GM19372 (cell line): ENCODE measurements at regions not wholly inside any gene's neighbourhood (a gene's known extent, or its start where the extent isn't known, plus 50 kb on each side); places are given as distances from the start of the nearest gene placed in this dataset.
"Not testable (repeated sequence)": the region's sequence is repeated elsewhere in the genome, so short reads cannot be mapped to it uniquely, and the experiment has no call there.

Source experiments
- ATAC-seq: cut with Tn5 transposase; IDR thresholded peaks from one replicate; pipeline ENCODE4 v1.9.1; 2021; ENCODE audit warnings: mild to moderate bottlenecking, low read depth, moderate library complexity; ENCODE audit not compliant: unreplicated experiment

DNA sequence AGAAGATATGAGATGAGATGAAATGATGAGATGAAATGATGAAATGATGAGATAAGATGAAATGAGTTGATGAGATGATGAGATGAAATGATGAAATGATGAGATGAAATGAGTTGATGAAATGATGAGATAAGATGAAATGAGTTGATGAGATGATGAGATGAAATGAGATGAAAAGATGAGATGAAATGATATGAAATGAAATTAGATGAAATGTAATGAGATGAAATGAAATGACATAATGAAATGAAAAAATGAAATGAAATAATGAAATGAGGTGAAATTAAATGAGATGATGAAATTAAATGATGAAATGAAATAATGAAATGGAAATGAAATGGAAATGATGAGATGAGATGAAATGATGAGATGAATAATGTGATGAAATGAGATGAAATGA lies 231.6 kb downstream of the GOLGA6L6 start:
- ATAC-seq = not testable (repeated sequence)

DNA sequence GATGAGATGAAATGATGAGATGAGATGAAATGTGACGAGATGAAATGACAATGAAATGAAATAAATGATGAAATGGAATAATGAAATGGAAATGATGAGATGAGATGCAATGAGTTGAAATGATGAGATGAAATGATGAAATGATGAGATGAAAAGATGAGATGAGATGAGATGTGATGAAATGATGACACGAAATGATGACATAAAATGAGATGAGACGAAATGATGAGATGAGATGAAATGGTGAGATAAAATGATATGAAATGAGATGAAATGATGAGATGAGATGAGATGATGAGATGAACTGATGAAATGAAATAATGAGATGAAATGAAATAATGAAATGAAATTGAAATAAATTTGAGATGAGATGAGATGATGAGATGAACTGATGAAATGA lies 232.2 kb downstream of the GOLGA6L6 start:
- not testable (repeated sequence) for ATAC-seq

DNA sequence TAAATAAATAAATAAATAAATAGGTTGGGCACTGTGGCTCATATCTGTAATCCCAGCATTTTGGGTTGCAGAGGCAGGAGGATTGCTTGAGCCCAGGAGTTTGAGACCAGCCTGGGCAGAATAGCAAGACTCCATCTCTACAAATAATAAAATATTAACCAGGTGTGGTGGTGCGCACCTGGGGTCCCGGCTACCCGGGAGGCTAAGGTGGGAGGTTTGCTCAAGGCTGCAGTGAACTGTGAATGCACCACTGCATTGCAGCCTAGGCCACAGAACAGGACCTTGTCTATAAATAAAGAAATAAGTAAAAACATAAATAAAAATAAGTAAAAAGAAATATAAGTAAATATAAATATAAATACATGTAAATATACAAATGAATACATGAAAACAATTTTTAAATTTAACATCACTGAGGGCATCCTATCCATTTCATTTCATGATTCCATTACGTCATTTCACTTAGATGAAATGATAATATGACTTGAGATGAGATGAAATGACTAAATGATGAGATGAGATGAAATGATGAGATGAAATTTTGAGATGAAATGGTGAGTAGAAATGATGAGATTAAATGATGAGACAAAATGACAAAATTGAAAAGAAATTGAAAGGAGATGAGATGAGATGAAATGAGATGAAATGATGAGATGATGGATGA lies 233.4 kb downstream of the GOLGA6L6 start:
- not testable (repeated sequence) for ATAC-seq

DNA sequence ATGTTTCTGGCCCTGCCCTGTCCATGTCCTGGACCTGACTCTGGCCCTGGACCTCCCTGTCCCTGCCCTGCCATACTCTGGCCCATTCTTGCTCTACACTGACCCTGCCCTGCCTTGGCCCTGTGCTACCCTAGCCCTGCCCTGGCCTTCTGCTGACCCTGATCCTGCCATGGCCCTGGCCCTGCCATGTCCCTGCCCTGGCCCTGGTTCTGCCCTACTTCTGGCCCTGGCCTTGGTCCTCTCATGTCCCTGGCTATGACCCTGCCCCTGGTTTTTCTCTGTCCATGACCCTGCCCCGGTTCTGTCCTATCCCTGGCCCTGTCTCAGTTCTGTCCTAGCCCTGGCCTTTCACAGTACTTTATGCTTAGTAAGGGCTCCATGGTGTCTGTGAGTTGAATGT lies 234.5 kb downstream of the GOLGA6L6 start:
- ATAC-seq = not testable (repeated sequence)

DNA sequence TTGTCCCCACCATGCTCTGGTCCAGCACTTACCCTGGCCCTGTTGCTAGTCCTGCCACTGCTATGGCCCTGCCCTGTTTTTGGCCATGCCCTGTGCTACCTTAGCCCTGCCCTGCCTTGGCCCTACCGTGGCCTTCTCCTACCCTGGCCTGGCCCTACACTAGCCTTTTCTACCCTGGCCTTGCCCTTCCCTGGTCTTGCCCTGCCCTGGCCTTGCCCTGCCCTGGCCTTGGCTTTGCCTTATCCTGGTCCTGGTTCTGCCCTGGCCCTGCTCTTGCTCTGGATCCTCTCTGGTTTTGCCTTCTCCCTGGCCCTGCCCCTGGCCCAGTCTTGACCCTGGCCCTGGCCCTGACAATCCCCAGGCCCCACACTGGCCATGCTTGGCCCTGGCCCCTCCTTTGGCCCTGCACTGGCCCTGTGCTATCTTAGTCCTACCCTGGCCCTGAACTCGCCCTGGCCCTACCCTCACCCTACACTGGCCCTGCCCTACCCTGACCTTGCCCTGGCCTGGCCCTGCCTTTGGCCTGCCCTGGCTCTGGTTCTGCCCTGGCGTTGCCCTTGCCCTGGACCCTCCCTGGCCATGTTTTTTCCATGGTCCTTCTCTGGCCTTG lies 235.0 kb downstream of the GOLGA6L6 start:
- ATAC-seq = not testable (repeated sequence)

DNA sequence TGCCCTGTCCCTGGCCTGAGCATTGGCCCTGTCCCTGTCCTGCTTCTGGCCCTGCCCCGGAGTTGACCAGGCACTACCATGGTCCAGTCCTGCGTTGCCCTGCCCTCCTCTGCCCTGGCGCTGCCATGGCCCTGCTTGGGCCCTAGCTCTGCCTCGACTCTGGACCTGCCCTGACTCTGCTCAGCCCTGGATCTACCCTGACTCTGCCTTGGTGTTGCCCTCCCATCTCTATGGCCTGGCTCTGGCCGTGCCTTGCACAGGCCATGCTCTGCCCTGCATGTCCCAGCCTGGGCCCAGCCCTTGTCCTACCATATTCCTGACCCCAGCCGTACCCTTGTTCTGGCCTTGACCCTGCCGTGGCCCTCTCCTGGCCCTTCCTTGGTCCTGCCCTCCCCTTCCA lies 235.7 kb downstream of the GOLGA6L6 start:
- not testable (repeated sequence) for ATAC-seq

DNA sequence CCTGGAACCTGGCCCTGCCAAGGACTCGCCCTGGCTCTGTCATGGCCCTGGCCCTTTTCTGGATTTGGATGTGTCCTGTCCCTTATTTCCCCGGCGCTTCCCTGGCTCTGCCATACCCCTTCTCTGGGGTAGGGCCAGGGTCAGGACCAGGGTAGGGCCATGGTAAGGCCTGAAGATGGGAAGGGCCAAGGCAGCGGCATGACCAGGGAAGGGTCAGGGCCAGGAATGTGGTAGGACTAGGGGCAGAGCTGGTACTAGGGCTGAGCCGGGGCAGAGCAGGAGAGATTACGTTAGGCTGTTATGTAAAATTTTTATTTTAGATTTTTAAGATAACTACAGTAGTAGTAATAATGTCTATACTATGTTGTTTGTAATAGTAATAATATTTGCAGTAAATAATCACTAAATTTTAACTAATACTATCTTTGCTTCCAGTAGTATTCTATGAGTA lies 236.6 kb downstream of the GOLGA6L6 start:
- ATAC-seq = not testable (repeated sequence)

DNA sequence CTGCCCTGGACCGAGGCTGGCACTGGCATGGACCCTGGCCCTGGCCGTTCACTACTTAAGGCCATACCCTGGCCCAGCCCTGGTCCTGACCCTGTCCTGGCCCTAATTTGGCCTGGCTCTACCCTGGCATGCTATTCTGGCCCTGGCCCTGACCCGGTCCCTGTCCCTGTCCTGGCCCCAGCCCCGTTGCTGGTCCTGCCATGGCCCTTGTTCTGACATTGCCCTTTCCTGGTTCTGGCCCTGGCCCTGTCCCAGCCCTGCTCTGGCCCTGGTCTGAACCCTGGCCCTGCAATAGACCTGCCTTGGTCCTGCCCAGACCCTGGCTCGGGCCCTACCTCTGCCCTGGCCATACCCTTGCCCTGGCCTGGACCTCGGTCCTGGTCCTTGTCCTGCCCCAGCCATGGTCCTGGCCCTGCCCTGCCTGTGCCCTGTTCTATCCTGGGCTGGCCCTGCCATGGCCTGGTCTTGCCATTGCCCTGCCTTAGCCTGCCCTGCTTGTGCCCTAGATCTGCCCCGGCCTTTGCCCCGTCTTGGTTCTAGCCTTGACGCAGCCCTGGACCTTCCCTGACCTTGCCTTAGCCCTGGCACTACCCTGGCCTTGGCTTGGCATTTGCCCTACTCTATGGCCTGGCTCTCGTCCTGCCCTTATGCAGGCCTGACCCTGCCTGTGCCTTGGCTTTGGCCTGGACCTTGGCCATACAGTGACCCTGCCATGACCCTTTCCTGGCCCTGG lies 237.2 kb downstream of the GOLGA6L6 start:
- ATAC-seq = not testable (repeated sequence)

DNA sequence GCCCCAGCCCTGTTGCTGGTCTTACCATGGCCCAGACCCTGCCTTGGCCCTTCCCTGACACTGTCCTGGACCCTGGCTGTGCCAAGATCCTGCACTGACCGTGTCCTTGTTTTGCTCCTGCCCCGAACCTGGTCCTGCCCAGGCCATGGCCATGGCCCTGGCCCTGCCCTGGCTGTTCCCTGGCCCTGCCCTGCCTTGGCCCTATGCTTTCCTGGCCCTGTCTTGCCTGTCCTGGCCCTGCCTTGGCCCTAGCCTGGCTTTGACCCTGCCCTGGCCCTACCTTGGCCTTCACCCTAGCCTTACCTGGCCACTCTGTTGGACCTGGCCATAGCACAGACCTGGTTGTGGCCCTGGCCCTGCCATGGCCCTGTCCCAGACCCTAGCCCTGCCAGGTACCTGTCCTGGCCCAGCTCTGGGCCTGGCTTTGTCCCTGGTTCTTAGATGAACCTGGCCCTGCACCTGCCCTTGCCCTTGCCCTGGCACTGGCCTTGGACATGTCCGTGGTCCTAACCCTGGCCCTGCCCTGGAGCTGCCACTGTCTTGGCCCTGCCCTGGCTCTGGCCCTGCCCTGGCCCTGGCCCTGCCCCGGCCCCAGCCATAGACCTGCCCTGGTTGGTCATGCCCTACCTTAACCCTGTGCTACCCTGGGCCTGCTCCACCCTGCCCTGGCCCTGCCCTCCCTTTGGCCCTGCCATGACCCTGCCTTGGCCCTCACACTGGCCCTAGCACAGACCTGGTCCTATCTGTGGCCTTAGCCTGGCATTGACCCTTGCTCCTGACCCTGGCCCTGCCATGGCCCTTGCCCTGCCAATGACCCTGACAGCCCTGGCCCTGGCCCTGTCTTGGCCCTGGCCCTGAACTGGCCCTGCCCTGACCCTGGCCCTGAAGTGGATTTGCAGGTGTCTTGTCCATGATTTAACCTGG lies 238.1 kb downstream of the GOLGA6L6 start:
- ATAC-seq = not testable (repeated sequence)

DNA sequence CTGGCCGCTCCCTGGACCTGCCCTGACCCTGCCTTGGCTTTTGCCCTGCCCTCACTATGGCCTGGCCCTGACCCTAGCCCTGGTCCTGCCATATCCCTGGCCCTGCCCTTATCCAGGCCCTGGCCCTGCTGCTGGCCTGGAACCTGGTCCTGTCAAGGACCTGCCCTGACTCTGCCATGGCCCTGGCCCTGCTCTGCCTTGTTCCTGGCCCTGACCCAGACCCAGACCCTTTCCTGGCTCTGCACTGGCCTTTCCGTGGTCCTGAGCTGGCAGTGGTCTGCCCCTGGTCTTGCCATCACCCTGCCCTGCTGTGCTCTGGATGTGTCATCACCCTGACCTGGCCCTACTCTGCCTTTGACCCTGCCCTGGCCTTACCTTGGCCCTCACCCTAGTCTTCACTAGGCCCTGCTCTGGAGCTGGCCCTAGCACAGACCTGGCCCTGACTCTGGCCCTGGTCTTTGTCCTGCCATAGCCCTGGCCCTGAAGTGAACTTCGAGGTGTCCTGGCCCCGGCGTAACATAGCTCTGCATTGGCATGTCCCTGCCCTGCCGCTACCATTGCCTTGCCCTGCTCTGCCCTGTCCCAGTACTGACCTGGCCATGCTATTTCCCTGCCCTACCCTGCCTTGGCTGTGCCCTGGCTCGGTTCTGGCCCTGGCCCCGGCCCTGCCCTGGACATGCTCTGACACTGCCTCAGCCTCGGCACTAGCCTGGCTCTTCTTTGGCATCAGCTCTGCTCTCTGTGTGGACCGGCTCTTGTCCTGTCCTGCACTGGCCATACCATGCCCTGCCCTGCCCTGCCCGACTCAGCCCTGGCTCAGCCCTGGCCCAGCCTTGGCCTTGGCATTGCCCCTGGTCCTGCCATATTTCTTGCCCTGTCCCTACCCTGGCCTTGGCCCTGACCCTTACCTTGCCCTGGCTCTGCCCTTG lies 239.2 kb downstream of the GOLGA6L6 start:
- ATAC-seq = not testable (repeated sequence)

- ATAC-seq = not testable (repeated sequence)
Measured at GRCh38 chr15:20301471-20302081, 240.0 kb downstream of the GOLGA6L6 start.

DNA sequence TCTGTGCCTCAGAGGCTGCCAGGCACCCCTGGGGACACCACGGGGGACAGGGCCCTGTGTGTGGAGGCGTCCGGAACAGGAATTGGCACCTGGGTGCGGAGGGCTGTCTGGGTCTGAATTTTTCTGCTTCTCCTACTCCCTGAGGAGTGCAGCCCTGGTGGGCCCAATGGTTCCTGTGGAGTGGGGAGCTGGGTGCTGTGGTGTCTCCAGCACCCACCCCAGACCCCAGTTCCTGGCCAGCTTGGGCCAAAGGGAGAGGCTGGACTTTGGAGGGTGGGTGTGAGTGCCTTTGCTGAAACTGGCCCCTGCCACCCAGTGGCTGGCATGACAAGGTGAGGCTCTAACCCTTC lies 240.6 kb downstream of the GOLGA6L6 start:
- ATAC-seq = not testable (repeated sequence)

- ATAC-seq = not testable (repeated sequence)
Measured at GRCh38 chr15:20300351-20301040, 241.1 kb downstream of the GOLGA6L6 start.

GRCh38 chr15:20297603-20298123 lies 243.9 kb downstream of the GOLGA6L6 start:
- not testable (repeated sequence) for ATAC-seq

DNA sequence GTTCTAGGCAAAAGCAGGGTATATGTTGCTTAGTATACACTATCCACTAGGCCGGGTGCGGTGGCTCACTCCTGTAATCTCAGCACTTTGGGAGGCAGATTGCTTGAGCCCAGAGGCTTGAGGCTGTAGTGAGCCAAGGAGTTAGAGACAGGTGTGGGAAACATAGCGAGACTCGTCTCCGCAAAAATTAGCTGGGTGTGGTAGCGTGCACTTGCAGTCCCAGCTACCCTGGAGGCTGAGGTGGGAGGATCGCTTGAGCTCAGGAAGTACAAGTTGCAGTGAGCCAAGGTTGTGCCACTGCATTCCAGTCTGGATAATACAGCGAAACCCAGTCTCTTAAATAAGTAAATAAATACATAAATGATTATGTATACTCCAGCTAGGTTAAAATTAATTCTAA lies 245.3 kb downstream of the GOLGA6L6 start:
- not testable (repeated sequence) for ATAC-seq

DNA sequence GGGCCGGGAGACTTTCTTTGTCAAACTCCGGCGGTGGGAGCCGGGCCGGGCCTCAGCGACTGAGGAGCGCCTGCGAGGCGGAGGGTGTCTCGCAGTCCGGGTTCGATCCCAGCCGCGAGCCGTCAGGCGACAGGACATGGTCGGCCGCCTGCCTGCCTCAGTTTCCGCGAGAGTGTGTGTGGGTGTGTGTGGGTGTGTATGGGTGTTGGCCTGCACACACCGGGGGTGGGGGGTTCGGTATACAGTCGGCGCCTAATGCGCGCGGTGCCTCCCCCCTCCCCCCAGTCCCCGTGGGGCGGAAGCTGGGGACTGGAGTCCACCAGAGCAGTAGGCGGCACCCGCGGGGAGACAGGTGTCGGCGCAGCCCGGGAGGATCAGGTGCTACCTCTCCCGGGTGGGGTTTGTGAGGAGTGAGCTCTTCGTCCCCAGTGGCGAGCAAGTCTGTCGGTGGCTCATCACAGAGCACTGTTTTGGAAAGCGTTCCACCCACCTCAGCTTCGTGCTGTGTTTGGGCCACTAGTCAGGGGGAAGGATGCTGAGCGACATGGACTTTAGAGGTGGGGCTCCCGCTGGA lies 246.3 kb downstream of the GOLGA6L6 start:
- no peak for ATAC-seq

DNA sequence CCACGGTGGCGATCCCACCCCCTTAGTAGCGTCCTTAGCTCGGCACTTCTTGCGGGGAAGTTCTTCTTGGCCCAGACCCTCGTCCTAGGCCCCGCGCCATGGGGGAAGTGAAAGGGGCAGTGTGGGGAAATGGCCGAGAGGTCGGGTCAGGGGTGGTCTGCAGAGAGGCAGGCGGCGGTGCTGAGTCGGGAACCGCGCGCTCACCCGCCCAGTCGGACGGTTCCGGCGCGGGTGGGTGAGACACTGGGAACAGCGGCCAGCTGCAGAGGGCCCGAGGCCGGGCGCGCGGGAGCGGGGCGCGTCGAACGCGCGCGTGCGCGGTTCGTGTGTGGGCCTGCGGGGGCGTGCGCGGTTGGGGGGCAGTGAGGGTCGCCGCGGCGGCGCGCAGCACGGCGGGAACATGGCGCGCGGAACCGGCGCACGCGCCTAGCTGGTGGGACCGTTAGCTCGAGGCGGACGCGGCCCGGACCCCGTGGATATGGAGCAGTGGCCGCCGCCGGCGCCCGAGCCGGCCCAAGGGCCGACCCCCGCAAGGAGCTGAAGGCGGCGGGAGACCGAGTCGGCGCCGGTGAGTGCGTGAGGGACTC lies 246.9 kb downstream of the GOLGA6L6 start:
- ATAC-seq = no peak
